Smooth muscle cell of the brain vasculature (primary cell): ENCODE measurements at regions not wholly inside any gene's neighbourhood (a gene's known extent, or its start where the extent isn't known, plus 50 kb on each side); places are given as distances from the start of the nearest gene placed in this dataset.
A peak's percentile ranks its signal among the peaks of the same experiment; 100 is the strongest.

Experiments used
- DNase-seq: peaks from one replicate; pipeline ENCODE4 v3.0.0-alpha.2; 2012; ENCODE audit warnings: low read depth, low spot score

GRCh38 chr18:70461323-70462077, 172.7 kb downstream of the SOCS6 start:
- no peak for DNase-seq

GRCh38 chr18:70459731-70460130, 170.9 kb downstream of the SOCS6 start:
- DNase-seq = no peak

GRCh38 chr18:70459251-70459650, 170.4 kb downstream of the SOCS6 start:
- no peak for DNase-seq

GRCh38 chr18:70457788-70458187, 168.9 kb downstream of the SOCS6 start:
- DNase-seq = no peak

GRCh38 chr18:70457223-70457622, 168.4 kb downstream of the SOCS6 start:
- no peak for DNase-seq

- DNase-seq = no peak
Observed at GRCh38 chr18:70456376-70456775, 167.5 kb downstream of the SOCS6 start.

- no peak for DNase-seq
Observed at GRCh38 chr18:70455731-70456130, 166.9 kb downstream of the SOCS6 start.

- DNase-seq = peak; percentile 57
Observed at GRCh38 chr18:70454704-70455322, 166.0 kb downstream of the SOCS6 start.

- DNase-seq = no peak
Observed at GRCh38 chr18:70453058-70453775, 164.4 kb downstream of the SOCS6 start.

- DNase-seq = no peak
Observed at GRCh38 chr18:70452501-70452900, 163.7 kb downstream of the SOCS6 start.

GRCh38 chr18:70450426-70451253, 161.8 kb downstream of the SOCS6 start:
- no peak for DNase-seq

GRCh38 chr18:70448588-70448987, 159.7 kb downstream of the SOCS6 start:
- DNase-seq = no peak

- no peak for DNase-seq
Observed at GRCh38 chr18:70446063-70446462, 157.2 kb downstream of the SOCS6 start.

GRCh38 chr18:70442933-70443332, 154.1 kb downstream of the SOCS6 start:
- DNase-seq = no peak

- DNase-seq = no peak
Observed at GRCh38 chr18:70432804-70433400, 144.1 kb downstream of the SOCS6 start.

GRCh38 chr18:70431203-70431624, 142.4 kb downstream of the SOCS6 start:
- no peak for DNase-seq

- DNase-seq = no peak
Observed at GRCh38 chr18:70430501-70431173, 141.8 kb downstream of the SOCS6 start.

- no peak for DNase-seq
Observed at GRCh38 chr18:70429847-70430500, 141.1 kb downstream of the SOCS6 start.

GRCh38 chr18:70428439-70428838, 139.6 kb downstream of the SOCS6 start:
- no peak for DNase-seq

GRCh38 chr18:70426818-70427217, 138.0 kb downstream of the SOCS6 start:
- no peak for DNase-seq
